GM12878 (cell line): ENCODE measurements at regions not wholly inside any gene's neighbourhood (a gene's known extent, or its start where the extent isn't known, plus 50 kb on each side); places are given as distances from the start of the nearest gene placed in this dataset.

Experiments
- BCL3 ChIP-seq: IDR thresholded peaks from 2 replicates; pipeline ENCODE4 v1.6.1; 2011; ENCODE audit warnings: borderline replicate concordance, low read depth, mild to moderate bottlenecking, moderate library complexity, low read length; ENCODE audit not compliant: insufficient read depth, poor library complexity, severe bottlenecking
- CEBPB ChIP-seq, 2 experiments: fragments of 150-350 bp in 1 of 2; IDR thresholded peaks; 2 replicates each; pipeline ENCODE4 v1.6.1; 2012 to 2014; ENCODE audit warnings: low read depth in 2 of 2, low read length in 2 of 2, borderline replicate concordance in 1 of 2, inconsistent platforms in 1 of 2
- CTCF ChIP-seq, 3 experiments: IDR thresholded peaks in 2 of 3; conservative IDR thresholded peaks in 1 of 3; 2 replicates each; pipeline ENCODE4 v1.5.1; 2011; ENCODE audit warnings: low read depth in 3 of 3, low read length in 3 of 3, mild to moderate bottlenecking in 3 of 3, control low read depth in 2 of 3, moderate library complexity in 2 of 3, inconsistent platforms in 1 of 3, mixed read lengths in 1 of 3; ENCODE audit not compliant: control insufficient read depth in 2 of 3, insufficient read depth in 1 of 3; ENCODE audit errors: extremely low read depth in 1 of 3
- EP300 ChIP-seq, 2 experiments: fragments of 150-350 bp in 1 of 2; IDR thresholded peaks; 2 replicates each; pipeline ENCODE4 v1.6.1; 2011 to 2012; ENCODE audit warnings: low read depth in 2 of 2, low read length in 2 of 2, borderline replicate concordance in 1 of 2, improper control_type of control experiment in 1 of 2, inconsistent platforms in 1 of 2; ENCODE audit not compliant: control insufficient read depth in 1 of 2
- KDM1A ChIP-seq: fragments of 200-600 bp; sonication (generic); IDR thresholded peaks from 2 replicates; pipeline ENCODE4 v1.6.1; 2016; ENCODE audit warnings: borderline replicate concordance
- NBN ChIP-seq: fragments of 450-650 bp; IDR thresholded peaks from 2 replicates; pipeline ENCODE4 v1.6.1; 2016
- NR2C2 ChIP-seq: IDR thresholded peaks from 2 replicates; pipeline ENCODE4 v1.6.1; 2011; ENCODE audit warnings: borderline replicate concordance, low read depth; ENCODE audit not compliant: control insufficient read depth, insufficient read length
- POLR2AphosphoS5 ChIP-seq: IDR thresholded peaks from 2 replicates; pipeline ENCODE4 v1.6.1; 2011; ENCODE audit warnings: mild to moderate bottlenecking, low read length, inconsistent platforms
- TAF1 ChIP-seq: IDR thresholded peaks from 2 replicates; pipeline ENCODE4 v1.6.1; 2011; ENCODE audit warnings: mild to moderate bottlenecking, low read depth, low read length, borderline replicate concordance
- TBL1XR1 ChIP-seq: IDR thresholded peaks from 2 replicates; pipeline ENCODE4 v1.6.1; 2012; ENCODE audit warnings: low read depth, low read length, improper control_type of control experiment
- ZSCAN29 ChIP-seq: fragments of 450-650 bp; IDR thresholded peaks from 2 replicates; pipeline ENCODE4 v1.6.1; 2017; ENCODE audit warnings: mild to moderate bottlenecking, moderate library complexity

GRCh38 chr13:108155185-108156106 lies 59.9 kb downstream of the LIG4 start:
- TF ChIP-seq ZSCAN29 (no peak), TBL1XR1 (no peak), CEBPB (IDR thresholded peaks at IDR 0.05; ENCODE audit: borderline replicate concordance in 1 of 2, low read depth in 2 of 2, low read length in 2 of 2) (no peak), KDM1A (no peak), CTCF (IDR thresholded peaks at IDR 0.05 in 2 of 3, conservative IDR thresholded peaks at IDR 0.05 in 1 of 3; ENCODE audit: control insufficient read depth in 2 of 3, extremely low read depth in 1 of 3, insufficient read depth in 1 of 3, low read depth in 3 of 3, low read length in 3 of 3) (peak; percentile 71 to 76 (median 73)), POLR2AphosphoS5 (no peak), EP300 (IDR thresholded peaks at IDR 0.05; ENCODE audit: borderline replicate concordance in 1 of 2, control insufficient read depth in 1 of 2, low read depth in 2 of 2, low read length in 2 of 2) (no peak), NBN (no peak), BCL3 (no peak), TAF1 (no peak), NR2C2 (no peak)
